ENCODE measurements at regions not wholly inside any gene's neighbourhood (a gene's known extent, or its start where the extent isn't known, plus 50 kb on each side); places are given as distances from the start of the nearest gene placed in this dataset.

DNA sequence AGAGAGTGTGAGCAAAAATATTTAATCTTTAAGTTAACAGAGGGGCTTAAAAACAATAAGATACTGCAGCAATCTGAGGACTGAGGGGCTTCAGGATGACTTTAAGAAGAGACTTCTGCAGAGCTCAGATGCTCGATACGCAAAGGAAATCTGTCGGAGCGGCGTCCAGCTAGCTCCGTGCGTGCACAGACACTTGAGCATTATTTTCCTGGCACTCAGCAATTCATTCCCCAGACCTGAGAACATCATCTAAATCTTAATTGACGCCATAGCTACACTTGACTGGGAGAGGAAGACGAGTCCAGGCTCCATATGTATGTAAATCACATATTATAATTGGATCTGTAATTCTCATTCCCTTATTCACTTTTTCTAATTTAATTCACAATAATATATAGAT lies 228.2 kb downstream of the SOD2 start:
- ChIA-PET CTCF (no interaction called here), POLR2A (no interaction called here)
- no peaks in the 10 kb centered on the region for H3K36me3 Mint-ChIP-seq
- H3K9me3 Mint-ChIP-seq, result no peaks in the 10 kb centered on the region
- no peak for DNase-seq
- H3K27ac Mint-ChIP-seq, result no peak overlapping the region
- intact Hi-C loops (cut with micrococcal nuclease), result no loop called here
- H3K4me1 Mint-ChIP-seq (ENCODE audit: low read depth), result no peaks in the 10 kb centered on the region
- H3K4me3 Mint-ChIP-seq, result no peak overlapping the region
- H3K27me3 Mint-ChIP-seq, result peaks cover 16% of the 10 kb centered on the region

DNA sequence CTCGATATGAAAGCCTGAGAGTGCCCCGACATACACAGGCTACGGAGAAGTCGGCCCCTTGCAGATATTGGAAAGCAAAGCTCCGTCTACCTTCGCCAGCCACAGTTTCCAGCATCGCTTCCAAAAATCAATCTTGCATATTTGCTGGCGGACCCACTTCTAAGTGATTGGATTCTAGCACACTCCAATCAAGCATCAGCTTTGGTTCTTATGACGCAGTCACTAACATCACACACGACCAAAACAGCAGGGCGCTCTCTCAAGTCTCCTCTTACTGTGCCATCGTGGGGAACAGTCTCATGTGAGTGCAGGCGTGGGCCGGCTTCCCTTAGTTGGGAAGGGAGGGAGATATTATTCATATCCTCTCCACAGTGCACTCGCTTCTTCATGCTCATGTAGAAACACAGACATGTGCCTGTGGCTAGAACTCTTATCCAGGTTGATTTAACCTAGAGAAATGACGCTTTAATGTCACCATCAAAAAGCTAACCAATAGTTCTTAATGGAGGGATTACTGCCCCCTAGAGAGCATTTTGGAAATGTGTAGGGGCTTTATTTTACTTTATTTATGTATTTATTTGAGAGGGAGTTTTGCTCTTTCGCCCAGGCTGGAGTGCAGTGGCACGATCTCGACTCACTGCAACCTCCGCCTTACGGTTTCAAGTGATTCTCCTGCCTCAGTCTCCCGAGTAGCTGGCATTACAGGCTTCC lies 229.8 kb downstream of the SOD2 start:
- Mint-ChIP-seq H3K27ac (no peak overlapping the region), H3K4me3 (no peak overlapping the region), H3K36me3 (no peaks in the 10 kb centered on the region), H3K9me3 (no peaks in the 10 kb centered on the region), H3K27me3 (peaks cover 12% of the 10 kb centered on the region), H3K4me1 (ENCODE audit: low read depth) (no peaks in the 10 kb centered on the region)
- no peak for DNase-seq
- CTCF ChIA-PET, result interaction anchor here (0.6 to 2.0 kb wide), 8 partner anchors 117 to 354 kb away, joined by 3 to 10 read pairs (median 4); no protein-coding TSS in a partner anchor
- POLR2A ChIA-PET, result no interaction called here
- intact Hi-C loops (cut with micrococcal nuclease), result loop anchor here (1.0 kb wide), 1 partner anchor 289 kb away; no protein-coding TSS in a partner anchor

DNA sequence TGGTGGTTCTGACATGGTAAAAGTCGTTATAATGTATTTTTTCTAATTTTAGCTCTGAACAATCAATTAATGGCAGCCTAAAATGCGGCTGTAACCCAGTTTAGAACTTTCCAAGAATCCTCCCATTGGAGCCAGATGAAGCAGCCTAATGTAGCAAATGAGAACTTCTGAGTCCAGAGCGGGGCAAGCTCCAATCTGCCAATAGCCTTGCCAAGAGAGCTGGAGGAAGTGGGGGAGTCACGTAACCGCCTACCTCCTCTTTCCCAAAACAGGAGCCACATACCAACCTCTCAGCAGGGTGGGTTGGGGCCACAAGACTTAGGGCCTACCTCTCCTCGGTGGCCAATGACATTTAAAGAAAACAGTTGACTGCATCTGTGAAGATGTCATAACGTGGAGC lies 230.6 kb downstream of the SOD2 start:
- no peak overlapping the region for H3K4me3 Mint-ChIP-seq
- DNase-seq, result no peak
- H3K36me3 Mint-ChIP-seq, result no peaks in the 10 kb centered on the region
- intact Hi-C loops (cut with micrococcal nuclease), result no loop called here
- no peaks in the 10 kb centered on the region for H3K9me3 Mint-ChIP-seq
- peaks cover 11% of the 10 kb centered on the region for H3K27me3 Mint-ChIP-seq
- H3K27ac Mint-ChIP-seq, result no peak overlapping the region
- H3K4me1 Mint-ChIP-seq (ENCODE audit: low read depth), result no peaks in the 10 kb centered on the region
- ChIA-PET CTCF (interaction anchor here (1.7 to 2.0 kb wide), 4 partner anchors 192 to 294 kb away, joined by 5 to 10 read pairs (median 6); no protein-coding TSS in a partner anchor), POLR2A (no interaction called here)

DNA sequence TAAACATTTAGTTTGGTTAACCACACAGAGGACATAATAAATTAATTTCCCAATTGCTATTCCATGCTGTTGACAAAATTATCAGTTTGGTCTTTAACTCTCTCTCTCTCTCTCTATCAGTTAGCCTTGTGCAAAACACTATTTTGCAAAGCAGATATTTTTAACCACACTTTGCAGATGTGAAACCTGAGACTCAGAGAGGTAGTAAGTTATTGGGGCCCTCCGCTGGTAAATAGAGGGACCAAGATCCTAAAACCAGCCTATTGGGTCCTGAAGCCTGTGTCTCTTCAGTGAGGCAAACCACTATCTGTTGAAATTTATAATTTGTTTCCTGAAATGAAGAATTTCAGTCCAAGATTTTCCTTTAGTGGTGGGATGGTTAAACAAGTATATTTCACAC lies 231.0 kb downstream of the SOD2 start:
- Mint-ChIP-seq H3K36me3 (no peaks in the 10 kb centered on the region), H3K9me3 (no peaks in the 10 kb centered on the region), H3K4me1 (ENCODE audit: low read depth) (no peaks in the 10 kb centered on the region), H3K4me3 (no peak overlapping the region), H3K27me3 (peaks cover 11% of the 10 kb centered on the region), H3K27ac (no peak overlapping the region)
- POLR2A ChIA-PET, result no interaction called here
- intact Hi-C loops (cut with micrococcal nuclease), result no loop called here
- DNase-seq, result no peak
- CTCF ChIA-PET, result interaction anchor here (1.7 to 2.0 kb wide), 5 partner anchors 193 to 294 kb away, joined by 5 to 10 read pairs (median 5); no protein-coding TSS in a partner anchor

DNA sequence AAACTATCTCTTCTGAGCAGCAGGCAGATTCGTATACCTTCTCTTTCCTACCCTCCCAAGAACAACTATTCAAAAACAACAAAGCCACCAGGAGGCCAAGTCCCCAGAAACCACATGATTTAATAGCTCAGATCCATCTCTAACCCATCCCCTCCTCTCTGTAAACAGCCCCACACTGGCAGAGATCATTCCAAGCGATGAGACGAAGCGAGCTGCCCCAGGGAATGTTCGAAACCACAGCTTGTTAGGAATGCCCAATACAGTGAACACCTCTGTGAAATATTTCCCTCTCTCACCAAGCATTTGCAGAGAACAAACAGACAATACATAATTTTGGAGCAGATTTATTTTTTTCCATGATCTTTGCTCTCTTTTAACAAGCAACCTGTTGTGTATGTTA lies 231.8 kb downstream of the SOD2 start:
- Mint-ChIP-seq H3K9me3 (no peaks in the 10 kb centered on the region), H3K4me1 (ENCODE audit: low read depth) (no peaks in the 10 kb centered on the region), H3K4me3 (no peak overlapping the region), H3K36me3 (no peaks in the 10 kb centered on the region), H3K27me3 (peaks cover 11% of the 10 kb centered on the region), H3K27ac (no peak overlapping the region)
- DNase-seq, result no peak
- POLR2A ChIA-PET, result no interaction called here
- intact Hi-C loops (cut with micrococcal nuclease), result no loop called here
- CTCF ChIA-PET, result interaction anchor here (0.8 to 1.8 kb wide), 3 partner anchors 194 to 287 kb away, joined by 3 to 6 read pairs (median 5); no protein-coding TSS in a partner anchor

DNA sequence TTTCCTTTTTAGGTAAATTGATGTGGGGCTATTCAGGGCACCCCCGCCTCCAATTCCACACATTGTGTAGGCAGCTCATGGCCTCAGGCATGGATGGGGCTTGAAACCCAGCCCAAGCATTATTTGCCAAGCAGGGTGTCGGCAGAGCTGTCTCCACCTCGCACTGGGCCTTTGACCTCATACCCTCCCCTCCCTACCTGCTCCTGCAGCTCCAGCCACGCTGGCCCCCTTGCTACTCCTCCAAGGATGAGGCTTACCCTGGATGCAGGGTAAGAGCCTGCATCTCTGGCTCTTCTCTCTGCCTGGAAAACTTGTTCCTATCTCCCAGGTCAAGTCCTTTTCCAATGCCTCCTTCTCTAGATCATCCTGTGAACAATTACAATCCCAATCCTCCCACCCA lies 232.6 kb downstream of the SOD2 start:
- CTCF ChIA-PET, result interaction anchor here (1.8 kb wide), 1 partner anchor 208 kb away, joined by 5 read pairs; no protein-coding TSS in a partner anchor
- POLR2A ChIA-PET, result interaction anchor here (0.6 kb wide), 1 partner anchor 236 kb away, joined by 3 read pairs; no protein-coding TSS in a partner anchor
- H3K36me3 Mint-ChIP-seq, result no peaks in the 10 kb centered on the region
- intact Hi-C loops (cut with micrococcal nuclease), result no loop called here
- H3K4me3 Mint-ChIP-seq, result no peak overlapping the region
- H3K27me3 Mint-ChIP-seq, result peaks cover 9% of the 10 kb centered on the region
- no peaks in the 10 kb centered on the region for H3K4me1 Mint-ChIP-seq (ENCODE audit: low read depth)
- no peak overlapping the region for H3K27ac Mint-ChIP-seq
- no peaks in the 10 kb centered on the region for H3K9me3 Mint-ChIP-seq
- DNase-seq, result no peak

DNA sequence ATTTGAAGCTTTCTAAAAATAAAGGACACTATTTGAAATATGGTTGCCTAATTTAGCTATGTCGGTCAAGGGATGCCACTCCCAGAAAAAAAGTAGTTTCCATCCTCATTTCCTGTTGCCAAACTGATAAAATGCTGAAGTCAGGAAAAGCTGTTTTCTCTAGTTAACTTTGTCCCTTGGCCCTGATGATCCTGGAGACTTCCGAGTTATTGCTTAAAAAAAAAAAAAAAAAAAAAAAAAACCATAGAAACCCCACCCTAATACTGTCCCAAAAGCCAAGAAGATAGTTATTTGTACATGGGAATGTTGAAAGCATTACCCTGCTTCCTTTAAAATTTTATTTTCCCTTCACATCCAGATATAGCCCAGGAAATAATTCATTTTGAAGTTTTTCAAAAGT lies 236.7 kb downstream of the SOD2 start:
- H3K27ac Mint-ChIP-seq, result no peak overlapping the region
- POLR2A ChIA-PET, result no interaction called here
- H3K4me3 Mint-ChIP-seq, result no peak overlapping the region
- no peaks in the 10 kb centered on the region for H3K4me1 Mint-ChIP-seq (ENCODE audit: low read depth)
- intact Hi-C loops (cut with micrococcal nuclease), result no loop called here
- DNase-seq, result no peak
- H3K27me3 Mint-ChIP-seq, result peaks cover 4% of the 10 kb centered on the region
- no peaks in the 10 kb centered on the region for H3K36me3 Mint-ChIP-seq
- CTCF ChIA-PET, result no interaction called here
- H3K9me3 Mint-ChIP-seq, result no peaks in the 10 kb centered on the region

DNA sequence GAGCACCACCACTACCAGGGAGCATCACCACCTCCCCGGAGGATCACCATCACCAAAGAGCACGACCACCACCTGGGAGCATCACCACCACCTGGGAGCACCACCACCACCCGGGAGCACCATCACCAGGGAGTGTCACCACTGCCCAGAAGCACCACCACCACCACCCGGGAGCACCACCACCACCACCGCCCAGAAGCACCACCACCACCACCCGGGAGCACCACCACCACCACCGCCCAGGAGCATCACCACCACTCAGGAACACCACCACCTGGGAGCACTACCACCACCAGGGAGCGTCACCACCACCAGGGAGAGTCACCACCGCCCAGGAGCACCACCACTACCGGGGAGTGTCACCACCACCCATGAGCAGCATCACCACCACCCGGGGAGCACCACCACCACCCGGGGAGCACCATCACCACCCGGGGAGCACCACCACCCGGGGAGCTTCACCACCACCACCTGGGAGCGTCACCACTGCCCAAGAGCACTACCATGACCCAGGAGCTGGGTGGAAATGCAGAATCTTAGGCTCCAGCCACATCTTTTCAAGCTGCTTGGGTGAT lies 237.3 kb downstream of the SOD2 start:
- H3K36me3 Mint-ChIP-seq, result no peaks in the 10 kb centered on the region
- DNase-seq, result no peak
- intact Hi-C loops (cut with micrococcal nuclease), result no loop called here
- H3K4me3 Mint-ChIP-seq, result no peak overlapping the region
- H3K4me1 Mint-ChIP-seq (ENCODE audit: low read depth), result no peaks in the 10 kb centered on the region
- ChIA-PET POLR2A (no interaction called here), CTCF (no interaction called here)
- H3K9me3 Mint-ChIP-seq, result no peaks in the 10 kb centered on the region
- H3K27me3 Mint-ChIP-seq, result peaks cover 2% of the 10 kb centered on the region
- H3K27ac Mint-ChIP-seq, result no peak overlapping the region

DNA sequence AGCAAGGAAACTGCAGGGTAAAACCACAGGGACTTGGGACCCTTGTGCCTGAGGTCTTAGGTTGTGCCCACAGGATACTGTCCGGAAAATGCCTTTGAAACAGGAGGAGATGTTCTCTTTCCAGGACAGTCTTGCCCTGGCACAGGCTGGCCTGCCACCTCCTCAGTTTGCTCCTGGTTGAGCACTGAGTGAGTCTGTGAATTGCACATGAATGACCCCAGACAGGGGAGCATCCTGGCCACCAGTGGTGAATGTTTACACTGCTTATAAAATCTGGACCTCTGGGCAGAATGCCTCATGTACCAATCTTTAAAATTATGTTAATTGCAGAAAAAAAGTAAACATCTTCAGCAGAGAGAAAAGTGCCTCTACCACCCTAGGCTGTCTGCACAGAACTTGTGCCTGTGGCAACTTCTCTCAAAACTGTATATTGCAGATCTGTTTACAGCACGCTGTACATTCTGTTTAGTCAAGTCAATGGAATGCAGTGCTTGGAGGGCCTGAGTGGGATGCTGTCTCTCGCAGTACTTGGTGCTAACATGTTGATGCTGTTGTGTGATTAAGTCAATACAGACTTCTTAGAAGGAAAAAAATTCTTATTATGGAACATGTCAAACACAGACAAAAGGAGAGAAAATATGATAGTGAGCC lies 242.1 kb downstream of the SOD2 start:
- H3K4me1 Mint-ChIP-seq (ENCODE audit: low read depth), result no peaks in the 10 kb centered on the region
- no peak overlapping the region for H3K4me3 Mint-ChIP-seq
- POLR2A ChIA-PET, result no interaction called here
- intact Hi-C loops (cut with micrococcal nuclease), result no loop called here
- no peaks in the 10 kb centered on the region for H3K9me3 Mint-ChIP-seq
- H3K27me3 Mint-ChIP-seq, result peaks cover 12% of the 10 kb centered on the region
- no peak overlapping the region for H3K27ac Mint-ChIP-seq
- DNase-seq, result no peak
- CTCF ChIA-PET, result no interaction called here
- no peaks in the 10 kb centered on the region for H3K36me3 Mint-ChIP-seq

DNA sequence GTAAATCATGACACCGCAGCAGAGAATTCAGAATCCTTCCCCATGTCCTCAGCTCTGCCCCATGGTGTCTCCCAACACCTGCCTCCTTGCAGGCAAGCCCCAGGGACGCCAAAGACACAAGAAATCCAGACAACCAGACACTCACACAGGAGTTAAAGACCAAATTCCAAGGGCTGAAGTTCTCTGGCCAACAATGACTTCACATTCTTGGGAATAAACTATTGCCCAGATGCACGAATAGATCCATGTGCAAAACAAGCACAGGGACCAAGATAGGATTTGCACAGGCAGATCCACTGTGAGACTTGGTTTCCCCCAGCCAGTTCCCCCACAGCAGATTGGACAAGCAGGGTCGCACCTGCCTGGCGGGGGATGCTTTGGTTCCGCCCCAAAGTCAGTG lies 246.7 kb downstream of the SOD2 start:
- Mint-ChIP-seq H3K9me3 (no peaks in the 10 kb centered on the region), H3K27ac (no peak overlapping the region), H3K27me3 (peaks cover 20% of the 10 kb centered on the region), H3K4me1 (ENCODE audit: low read depth) (no peaks in the 10 kb centered on the region), H3K36me3 (no peaks in the 10 kb centered on the region), H3K4me3 (no peak overlapping the region)
- no peak for DNase-seq
- CTCF ChIA-PET, result no interaction called here
- POLR2A ChIA-PET, result no interaction called here
- intact Hi-C loops (cut with micrococcal nuclease), result no loop called here

DNA sequence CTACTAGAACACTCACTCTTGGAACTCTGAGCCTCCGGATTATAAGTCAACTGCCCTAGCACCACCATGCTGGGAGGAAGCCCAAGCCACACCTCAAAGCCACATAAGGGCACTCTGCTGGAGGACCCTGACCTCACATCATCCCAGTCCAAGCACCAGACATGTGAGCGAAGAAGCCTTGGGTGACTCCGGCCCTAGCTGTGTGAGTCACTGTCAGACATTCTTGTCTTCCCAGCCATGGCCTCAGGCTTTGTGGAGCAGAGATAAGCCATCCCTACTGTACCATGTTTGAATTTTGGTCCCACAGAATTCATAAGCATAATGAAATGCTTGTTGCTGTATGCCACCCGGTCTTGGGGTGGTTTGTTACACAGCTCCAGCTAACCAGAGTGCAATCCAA lies 247.7 kb downstream of the SOD2 start:
- DNase-seq, result no peak
- POLR2A ChIA-PET, result no interaction called here
- H3K4me3 Mint-ChIP-seq, result no peak overlapping the region
- H3K4me1 Mint-ChIP-seq (ENCODE audit: low read depth), result no peaks in the 10 kb centered on the region
- H3K9me3 Mint-ChIP-seq, result no peaks in the 10 kb centered on the region
- H3K27ac Mint-ChIP-seq, result no peak overlapping the region
- CTCF ChIA-PET, result no interaction called here
- intact Hi-C loops (cut with micrococcal nuclease), result no loop called here
- peaks cover 20% of the 10 kb centered on the region for H3K27me3 Mint-ChIP-seq
- no peaks in the 10 kb centered on the region for H3K36me3 Mint-ChIP-seq

DNA sequence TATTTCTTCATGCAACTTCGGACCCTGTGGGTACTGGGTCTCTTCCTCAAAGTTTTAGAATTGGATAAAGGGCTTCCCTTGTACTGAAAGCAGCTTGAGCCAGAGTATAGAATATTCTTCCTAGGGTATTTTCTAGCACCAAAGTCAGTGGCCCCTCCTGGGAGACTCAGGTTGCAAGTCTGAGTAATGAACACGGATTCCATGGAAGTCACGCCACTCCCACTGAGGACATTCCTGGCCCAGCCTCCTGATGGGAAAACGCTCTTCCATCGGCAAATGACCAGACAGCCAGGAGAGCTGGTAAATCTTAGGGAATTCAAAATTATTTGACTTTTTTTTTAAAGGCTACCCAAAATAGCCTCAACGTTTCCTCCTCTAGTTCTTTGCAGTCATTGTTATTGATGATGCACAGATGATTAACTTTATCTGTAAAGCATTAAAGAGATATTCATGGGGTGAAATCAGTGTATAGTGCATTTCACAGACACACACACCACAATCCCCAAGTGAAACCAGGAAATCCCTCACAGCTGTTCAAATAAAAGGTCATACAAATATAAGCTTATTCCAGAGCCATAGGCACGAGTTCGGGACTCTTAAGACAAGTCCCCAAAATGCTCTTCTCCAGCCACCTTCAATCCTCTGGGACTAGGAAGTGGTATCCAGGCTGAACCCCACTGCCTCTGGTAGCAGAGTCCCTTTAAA lies 248.8 kb downstream of the SOD2 start:
- Mint-ChIP-seq H3K27me3 (peaks cover 20% of the 10 kb centered on the region), H3K4me1 (ENCODE audit: low read depth) (no peaks in the 10 kb centered on the region), H3K36me3 (no peaks in the 10 kb centered on the region), H3K4me3 (no peak overlapping the region), H3K27ac (no peak overlapping the region), H3K9me3 (no peaks in the 10 kb centered on the region)
- intact Hi-C loops (cut with micrococcal nuclease), result no loop called here
- no peak for DNase-seq
- ChIA-PET POLR2A (no interaction called here), CTCF (no interaction called here)
